Activated CD4-positive, alpha-beta T cell treated with anti-CD3 and anti-CD28 coated beads for 36 hours (primary cell): ENCODE measurements at regions not wholly inside any gene's neighbourhood (a gene's known extent, or its start where the extent isn't known, plus 50 kb on each side); places are given as distances from the start of the nearest gene placed in this dataset.

Experiments
- ATAC-seq: fragments of 200-7000 bp; cut with Tn5 transposase; one replicate; pipeline ENCODE4 v1.10.0; 2021; ENCODE audit warnings: mild to moderate bottlenecking, moderate library complexity
- CTCF ChIA-PET: fragments of 350-600 bp; sonication (Branson Sonifier 250); formaldehyde crosslinking; loops from one replicate; lab custom pipeline; 2021; ENCODE audit warnings: antibody characterized with exemption; lab: Charles Lee
- POLR2A ChIA-PET: fragments of 350-600 bp; sonication (Branson Sonifier 250); formaldehyde crosslinking; loops from one replicate; lab custom pipeline; 2021; ENCODE audit warnings: antibody characterized with exemption, inconsistent platforms; lab: Charles Lee
- DNase-seq: peaks from one replicate; pipeline ENCODE4 v3.0.0-alpha.2; 2020
- H3K27ac Mint-ChIP-seq: one replicate; pipeline ENCODE4 v1.8.0; 2021; ENCODE audit warnings: mixed read lengths
- H3K27me3 Mint-ChIP-seq: one replicate; pipeline ENCODE4 v1.8.0; 2021; ENCODE audit warnings: mixed read lengths
- H3K36me3 Mint-ChIP-seq: one replicate; pipeline ENCODE4 v1.8.0; 2021; ENCODE audit warnings: low read depth, mixed read lengths
- H3K4me1 Mint-ChIP-seq: one replicate; pipeline ENCODE4 v1.8.0; 2021; ENCODE audit warnings: mixed read lengths
- H3K4me3 Mint-ChIP-seq: one replicate; pipeline ENCODE4 v1.8.0; 2021; ENCODE audit warnings: mild to moderate bottlenecking, moderate library complexity, mixed read lengths
- H3K9me3 Mint-ChIP-seq: one replicate; pipeline ENCODE4 v1.8.0; 2021; ENCODE audit warnings: low read depth, mixed read lengths
- intact Hi-C, 2 experiments: fragments of 100-400 bp; cut with DNase I in 1 of 2; cut with micrococcal nuclease in 1 of 2; formaldehyde crosslinking; loops; one replicate each; pipeline versions ENCODE4 v1.14.2 to v1.15.1; 2022 to 2024; cut with DNase I, micrococcal nuclease

DNA sequence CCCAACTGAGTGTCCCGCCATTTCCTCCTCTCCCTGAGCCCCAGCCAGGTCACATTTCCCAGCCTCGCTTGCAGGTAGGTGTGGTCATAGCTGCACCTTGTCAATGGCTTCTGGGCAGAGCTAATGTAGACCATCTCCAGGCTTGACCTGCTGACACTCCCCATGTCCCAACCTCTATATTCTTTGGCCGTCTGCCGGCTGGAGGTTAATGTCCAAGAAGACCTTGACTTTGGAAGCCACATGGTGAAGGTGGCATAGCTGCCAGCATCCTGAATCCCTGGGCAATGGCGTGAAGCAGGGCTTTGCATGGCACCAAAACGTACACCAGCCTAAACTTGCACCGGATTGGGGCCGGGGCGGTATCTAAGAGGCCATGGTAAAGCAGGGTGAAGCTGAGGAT is 88.3 kb downstream of the SPP2 start:
- CTCF ChIA-PET: interaction anchor here (0.7 to 1.5 kb wide), 4 partner anchors 150 to 496 kb away, joined by 5 to 7 read pairs (median 5); no protein-coding TSS in a partner anchor
- Mint-ChIP-seq H3K9me3 (no peaks in the 10 kb centered on the region), H3K4me1 (peaks cover 23% of the 10 kb centered on the region), H3K27me3 (no peaks in the 10 kb centered on the region), H3K36me3 (no peaks in the 10 kb centered on the region), H3K27ac (no peak overlapping the region), H3K4me3 (no peak overlapping the region)
- ATAC-seq (no peak), DNase-seq (no peak)
- intact Hi-C loops: loop anchor here (5.0 to 10.0 kb wide), 6 partner anchors 118 to 286 kb away; partner anchors contain the start of gene HJURP (in 1 of the 2)
- POLR2A ChIA-PET: no interaction called here

DNA sequence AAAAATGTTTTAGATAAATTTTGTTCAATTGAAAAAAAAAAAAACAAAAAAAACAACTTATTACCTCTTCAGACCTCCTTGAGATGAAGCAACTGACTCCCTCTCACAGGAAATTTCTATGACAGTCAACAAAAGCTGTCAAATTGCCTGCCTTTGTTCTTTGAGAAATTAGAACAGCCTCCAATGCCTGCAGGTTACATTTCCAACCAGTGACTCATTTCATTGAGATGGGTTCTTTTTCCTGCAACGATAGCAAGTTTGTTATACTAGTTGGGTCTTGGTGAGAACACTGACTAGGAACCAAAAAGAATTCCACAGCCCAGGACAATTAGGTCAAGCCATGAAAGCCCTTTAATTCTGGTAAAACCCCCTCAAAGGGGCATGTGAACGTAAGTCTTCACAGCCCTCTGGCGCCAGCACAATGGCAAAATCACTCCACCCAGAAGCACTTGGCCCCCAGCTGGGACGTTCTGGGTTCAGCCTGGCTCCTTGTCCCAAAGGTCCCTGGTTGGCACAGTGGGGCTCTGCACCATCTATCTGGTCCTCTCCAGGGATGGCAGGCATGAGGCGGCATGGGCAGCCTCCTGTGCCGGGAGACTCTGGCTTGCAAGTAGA is 87.0 kb downstream of the SPP2 start:
- Mint-ChIP-seq H3K4me1 (peaks cover 23% of the 10 kb centered on the region), H3K9me3 (no peaks in the 10 kb centered on the region), H3K4me3 (no peak overlapping the region), H3K27me3 (no peaks in the 10 kb centered on the region), H3K36me3 (no peaks in the 10 kb centered on the region), H3K27ac (no peak overlapping the region)
- ChIA-PET POLR2A (no interaction called here), CTCF (interaction anchor here (0.7 to 1.4 kb wide), 2 partner anchors 116 to 364 kb away, joined by 3 to 5 read pairs; no protein-coding TSS in a partner anchor)
- no peak for ATAC-seq
- intact Hi-C loops: loop anchor here (5.0 to 10.0 kb wide), 6 partner anchors 120 to 287 kb away; partner anchors contain the start of gene HJURP (in 1 of the 2)
- DNase-seq: no peak

- ChIA-PET POLR2A (no interaction called here), CTCF (interaction anchor here (0.9 to 2.5 kb wide), 6 partner anchors 9 to 981 kb away, joined by 3 to 37 read pairs (median 6); no protein-coding TSS in a partner anchor)
- H3K4me3 Mint-ChIP-seq: no peak overlapping the region
Measured at GRCh38 chr2:234136461-234136860, 86.0 kb downstream of the SPP2 start.

GRCh38 chr2:234135750-234136221 is 85.3 kb downstream of the SPP2 start:
- peak; percentile 87 for ATAC-seq
- intact Hi-C loops: loop anchor here (1.0 to 10.0 kb wide), 10 partner anchors 122 to 410 kb away; partner anchors contain the start of gene HJURP (in 1 of the 2)
- Mint-ChIP-seq H3K36me3 (no peaks in the 10 kb centered on the region), H3K27ac (no peak overlapping the region), H3K27me3 (no peaks in the 10 kb centered on the region), H3K9me3 (no peaks in the 10 kb centered on the region), H3K4me3 (no peak overlapping the region), H3K4me1 (peaks cover 23% of the 10 kb centered on the region)
- POLR2A ChIA-PET: no interaction called here
- CTCF ChIA-PET: interaction anchor here (0.5 to 2.5 kb wide), 26 partner anchors 10 to 981 kb away, joined by 3 to 37 read pairs (median 3); no protein-coding TSS in a partner anchor
- DNase-seq: peak; percentile 72

More at GRCh38 chr2:234136461-234136860, 86.0 kb downstream of the SPP2 start:
- Mint-ChIP-seq H3K27me3 (no peaks in the 10 kb centered on the region), H3K36me3 (no peaks in the 10 kb centered on the region), H3K9me3 (no peaks in the 10 kb centered on the region), H3K27ac (no peak overlapping the region), H3K4me1 (peaks cover 23% of the 10 kb centered on the region)
- peak; percentile 48 for ATAC-seq
- peak; percentile 38 for DNase-seq
- intact Hi-C loops: loop anchor here (5.0 to 10.0 kb wide), 6 partner anchors 121 to 288 kb away; partner anchors contain the start of gene HJURP (in 1 of the 2)

GRCh38 chr2:234134496-234134895 is 84.0 kb downstream of the SPP2 start:
- Mint-ChIP-seq H3K4me3 (no peak overlapping the region), H3K27me3 (no peaks in the 10 kb centered on the region), H3K27ac (no peak overlapping the region), H3K4me1 (peaks cover 23% of the 10 kb centered on the region), H3K36me3 (no peaks in the 10 kb centered on the region), H3K9me3 (no peaks in the 10 kb centered on the region)
- intact Hi-C loops: loop anchor here in 1 of 2 experiments (2.0 to 10.0 kb wide), 4 partner anchors 150 to 290 kb away; partner anchors contain the start of gene HJURP
- DNase-seq: no peak
- ChIA-PET POLR2A (interaction anchor here (0.6 kb wide), 1 partner anchor 175 kb away, joined by 3 read pairs; no protein-coding TSS in a partner anchor), CTCF (interaction anchor here (0.8 to 2.5 kb wide), 5 partner anchors 11 to 411 kb away, joined by 3 to 37 read pairs (median 3); no protein-coding TSS in a partner anchor)
- ATAC-seq: no peak

DNA sequence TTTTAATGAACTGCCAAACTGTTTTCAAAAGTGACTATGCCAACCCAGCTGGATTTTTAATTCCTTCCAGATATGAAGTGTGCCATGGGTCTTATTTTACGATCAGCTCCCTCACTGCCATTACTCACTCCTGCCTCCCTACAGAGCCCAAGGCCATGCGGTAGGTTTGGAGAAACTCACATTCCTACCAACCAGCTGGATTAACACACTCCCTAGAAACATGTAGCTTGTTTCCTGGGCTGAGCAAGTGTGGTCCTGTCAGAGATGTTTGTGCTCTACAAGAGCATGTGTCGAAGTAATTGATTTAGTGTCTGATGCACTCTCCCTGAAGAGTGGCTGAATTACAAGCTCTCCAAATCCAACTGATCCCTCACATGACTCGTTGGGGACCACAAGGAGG is 82.5 kb downstream of the SPP2 start:
- intact Hi-C loops: loop anchor here in 1 of 2 experiments (10.0 kb wide), 3 partner anchors 148 to 292 kb away; partner anchors contain the start of gene HJURP

DNA sequence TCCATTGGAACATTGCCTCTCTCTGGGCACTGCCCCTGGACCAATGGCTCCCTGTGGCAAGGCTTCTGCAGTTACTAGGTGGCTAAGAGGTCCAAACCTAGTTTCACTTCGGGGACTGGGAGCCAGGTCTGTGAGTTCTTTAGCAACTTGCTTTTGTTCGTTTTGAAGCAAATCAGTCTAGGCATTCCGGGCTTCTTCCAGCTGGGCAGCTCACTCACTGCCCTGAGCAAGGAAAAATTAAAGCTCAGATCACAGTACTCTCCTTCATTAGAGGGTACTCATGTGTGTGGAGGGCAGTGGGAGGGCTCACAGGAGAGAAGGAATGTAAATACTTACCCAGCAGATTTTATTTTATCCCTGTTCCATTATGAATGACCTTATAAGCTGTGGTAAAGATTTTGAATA is 80.3 kb downstream of the SPP2 start:
- Mint-ChIP-seq H3K9me3 (no peaks in the 10 kb centered on the region), H3K36me3 (no peaks in the 10 kb centered on the region), H3K27ac (no peak overlapping the region), H3K4me3 (no peak overlapping the region), H3K27me3 (no peaks in the 10 kb centered on the region), H3K4me1 (peaks cover 4% of the 10 kb centered on the region)
- intact Hi-C loops: loop anchor here in 1 of 2 experiments (10.0 kb wide), 3 partner anchors 146 to 294 kb away; partner anchors contain the start of gene HJURP
- ChIA-PET CTCF (interaction anchor here (0.7 to 1.4 kb wide), 3 partner anchors 12 to 370 kb away, joined by 5 to 8 read pairs (median 6); no protein-coding TSS in a partner anchor), POLR2A (no interaction called here)
- DNase-seq: no peak
- ATAC-seq: no peak

More for the DNA sequence above, 82.5 kb downstream of the SPP2 start:
- Mint-ChIP-seq H3K27ac (no peak overlapping the region), H3K4me1 (peaks cover 23% of the 10 kb centered on the region), H3K9me3 (no peaks in the 10 kb centered on the region), H3K36me3 (no peaks in the 10 kb centered on the region), H3K27me3 (no peaks in the 10 kb centered on the region), H3K4me3 (no peak overlapping the region)
- no peak for DNase-seq
- POLR2A ChIA-PET: no interaction called here
- no peak for ATAC-seq
- CTCF ChIA-PET: interaction anchor here (1.2 to 1.4 kb wide), 3 partner anchors 10 to 377 kb away, joined by 3 to 4 read pairs (median 3); partner anchors contain the start of gene SPP2

GRCh38 chr2:234128606-234129005 is 78.1 kb downstream of the SPP2 start:
- no peaks in the 10 kb centered on the region for H3K36me3 Mint-ChIP-seq
- no peaks in the 10 kb centered on the region for H3K9me3 Mint-ChIP-seq
- H3K27ac Mint-ChIP-seq: no peak overlapping the region
- intact Hi-C loops: no loop called here
- DNase-seq (no peak), ATAC-seq (no peak)
- ChIA-PET POLR2A (no interaction called here), CTCF (interaction anchor here (0.8 kb wide), 1 partner anchor 372 kb away, joined by 3 read pairs; no protein-coding TSS in a partner anchor)
- H3K4me1 Mint-ChIP-seq: no peaks in the 10 kb centered on the region
- no peaks in the 10 kb centered on the region for H3K27me3 Mint-ChIP-seq
- H3K4me3 Mint-ChIP-seq: no peak overlapping the region
